Keratinocyte (primary cell): ENCODE measurements at regions not wholly inside any gene's neighbourhood (a gene's known extent, or its start where the extent isn't known, plus 50 kb on each side); places are given as distances from the start of the nearest gene placed in this dataset.

Source experiments
- DNase-seq: peaks from one replicate; pipeline ENCODE4 v3.0.0-alpha.2; 2011; ENCODE audit warnings: low read depth, missing footprints, low spot score
- FAIRE-seq: peaks from 2 replicates; lab custom pipeline; 2011; peaks lifted over from hg19 to GRCh38; lab: Jason Lieb, UNC
- H2AFZ ChIP-seq: 2 replicates; pipeline ENCODE4 v1.6.0; 2012; ENCODE audit warnings: low read length, control low read depth, inconsistent platforms; ENCODE audit not compliant: control insufficient read depth
- H3K27ac ChIP-seq: 2 replicates; pipeline ENCODE4 v1.5.1; 2011; ENCODE audit warnings: low read length; ENCODE audit not compliant: control insufficient read depth, insufficient read depth
- H3K27me3 ChIP-seq: 3 replicates; pipeline ENCODE4 v1.6.0; 2011; ENCODE audit warnings: low read length; ENCODE audit not compliant: control insufficient read depth, insufficient read depth; ENCODE audit errors: extremely low read depth
- H3K36me3 ChIP-seq, 2 experiments: 2 replicates in 1 of 2; 3 replicates in 1 of 2; pipeline ENCODE4 v1.5.1; 2011; ENCODE audit warnings: low read length in 2 of 2, mild to moderate bottlenecking in 1 of 2; ENCODE audit not compliant: control insufficient read depth in 2 of 2, insufficient read depth in 2 of 2; ENCODE audit errors: extremely low read depth in 1 of 2
- H3K4me1 ChIP-seq: 3 replicates; pipeline ENCODE4 v1.5.1; 2011; ENCODE audit warnings: low read length; ENCODE audit not compliant: control insufficient read depth, insufficient read depth; ENCODE audit errors: extremely low read depth
- H3K4me2 ChIP-seq: 3 replicates; pipeline ENCODE4 v1.6.0; 2011; ENCODE audit warnings: low read depth, low read length; ENCODE audit not compliant: control insufficient read depth, insufficient read depth; ENCODE audit errors: extremely low read depth
- H3K4me3 ChIP-seq, 3 experiments: fragments of 200-600 bp in 1 of 3; sonication (generic) in 1 of 3; 2 replicates in 2 of 3; 3 replicates in 1 of 3; pipeline ENCODE4 v1.5.1; 2011 to 2016; ENCODE audit warnings: low read length in 3 of 3, mild to moderate bottlenecking in 3 of 3, control low read depth in 2 of 3, inconsistent platforms in 1 of 3, low read depth in 1 of 3, mixed read lengths in 1 of 3, mixed run types in 1 of 3, moderate library complexity in 1 of 3; ENCODE audit not compliant: control insufficient read depth in 2 of 3, insufficient read depth in 2 of 3; ENCODE audit errors: extremely low read depth in 1 of 3
- H3K79me2 ChIP-seq: 2 replicates; pipeline ENCODE4 v1.6.0; 2012; ENCODE audit warnings: low read length; ENCODE audit not compliant: control insufficient read depth, insufficient read depth
- H3K9ac ChIP-seq: 3 replicates; pipeline ENCODE4 v1.6.0; 2011; ENCODE audit warnings: low read length; ENCODE audit not compliant: control insufficient read depth, insufficient read depth; ENCODE audit errors: extremely low read depth
- H3K9me1 ChIP-seq: 3 replicates; pipeline ENCODE4 v1.6.0; 2011; ENCODE audit warnings: low read length; ENCODE audit not compliant: control insufficient read depth, insufficient read depth; ENCODE audit errors: extremely low read depth
- H3K9me3 ChIP-seq: 2 replicates; pipeline ENCODE4 v1.5.1; 2012; ENCODE audit warnings: low read depth, low read length; ENCODE audit not compliant: control insufficient read depth
- H4K20me1 ChIP-seq: 3 replicates; pipeline ENCODE4 v1.6.0; 2011; ENCODE audit warnings: low read length; ENCODE audit not compliant: control insufficient read depth, insufficient read depth; ENCODE audit errors: extremely low read depth
- EZH2 ChIP-seq: IDR thresholded peaks from one replicate; pipeline ENCODE4 v1.6.1; 2012; ENCODE audit warnings: inconsistent platforms, mild to moderate bottlenecking, low read length, moderate library complexity
- dilution Hi-C: fragments of 300-500 bp; cut with MboI; formaldehyde crosslinking; loops from one replicate; pipeline ENCODE4 v1.7.0; 2020; ENCODE audit warnings: low sequenced_read_pairs; ENCODE audit not compliant: extremely low pct_ligation_motif_present
- TF ChIP-seq, protein P1 (sequence below), 3 experiments: IDR thresholded peaks in 1 of 3; conservative IDR thresholded peaks in 1 of 3; optimal IDR thresholded peaks in 1 of 3; 2 replicates in 2 of 3; 3 replicates in 1 of 3; pipeline versions ENCODE3 to v1.5.1; 2011; ENCODE audit warnings: low read length in 3 of 3, mild to moderate bottlenecking in 3 of 3, moderate library complexity in 2 of 3, control low read depth in 1 of 3, inconsistent platforms in 1 of 3; ENCODE audit not compliant: insufficient read depth in 2 of 3; ENCODE audit errors: extremely low read depth in 1 of 3

DNA sequence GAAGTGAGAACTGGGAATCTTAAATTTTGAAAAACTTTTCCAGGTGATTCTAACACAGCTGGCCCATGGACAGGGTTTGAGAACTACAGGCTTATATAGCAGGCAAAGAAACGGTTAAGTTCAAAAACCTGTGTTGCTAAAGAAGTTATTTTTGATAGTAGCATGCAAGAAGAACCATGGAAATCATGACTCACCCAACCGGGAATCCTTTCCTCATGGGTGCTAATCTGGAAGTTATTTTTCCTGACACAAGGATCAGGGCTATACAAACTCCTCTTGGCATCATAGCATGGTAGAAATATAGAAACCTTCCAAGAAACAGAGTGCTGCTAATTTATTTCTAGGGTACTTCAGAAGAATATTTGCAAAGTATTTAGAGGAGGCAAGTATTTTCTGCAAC, 588.7 kb downstream of the CCER1 start:
- Histone ChIP-seq H3K27ac (no peak overlapping the region), H3K9me1 (no peaks in the 10 kb centered on the region), H2AFZ (no peak overlapping the region), H3K4me1 (no peaks in the 10 kb centered on the region), H3K9ac (no peak overlapping the region), H3K4me2 (no peak overlapping the region), H3K27me3 (no peaks in the 10 kb centered on the region), H4K20me1 (no peaks in the 10 kb centered on the region), H3K4me3 (no peak overlapping the region), H3K79me2 (no peaks in the 10 kb centered on the region), H3K36me3 (no peaks in the 10 kb centered on the region), H3K9me3 (no peaks in the 10 kb centered on the region)
- dilution Hi-C loops: no loop called here
- TF ChIP-seq EZH2: no peak
- TF ChIP-seq, protein P1, sequence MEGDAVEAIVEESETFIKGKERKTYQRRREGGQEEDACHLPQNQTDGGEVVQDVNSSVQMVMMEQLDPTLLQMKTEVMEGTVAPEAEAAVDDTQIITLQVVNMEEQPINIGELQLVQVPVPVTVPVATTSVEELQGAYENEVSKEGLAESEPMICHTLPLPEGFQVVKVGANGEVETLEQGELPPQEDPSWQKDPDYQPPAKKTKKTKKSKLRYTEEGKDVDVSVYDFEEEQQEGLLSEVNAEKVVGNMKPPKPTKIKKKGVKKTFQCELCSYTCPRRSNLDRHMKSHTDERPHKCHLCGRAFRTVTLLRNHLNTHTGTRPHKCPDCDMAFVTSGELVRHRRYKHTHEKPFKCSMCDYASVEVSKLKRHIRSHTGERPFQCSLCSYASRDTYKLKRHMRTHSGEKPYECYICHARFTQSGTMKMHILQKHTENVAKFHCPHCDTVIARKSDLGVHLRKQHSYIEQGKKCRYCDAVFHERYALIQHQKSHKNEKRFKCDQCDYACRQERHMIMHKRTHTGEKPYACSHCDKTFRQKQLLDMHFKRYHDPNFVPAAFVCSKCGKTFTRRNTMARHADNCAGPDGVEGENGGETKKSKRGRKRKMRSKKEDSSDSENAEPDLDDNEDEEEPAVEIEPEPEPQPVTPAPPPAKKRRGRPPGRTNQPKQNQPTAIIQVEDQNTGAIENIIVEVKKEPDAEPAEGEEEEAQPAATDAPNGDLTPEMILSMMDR (optimal IDR thresholded peaks at IDR 0.05 in 1 of 3, IDR thresholded peaks at IDR 0.05 in 1 of 3, conservative IDR thresholded peaks at IDR 0.05 in 1 of 3; ENCODE audit: extremely low read depth in 1 of 3, insufficient read depth in 2 of 3, low read length in 3 of 3): no peak
- DNase-seq (no peak), FAIRE-seq (no peak)

DNA sequence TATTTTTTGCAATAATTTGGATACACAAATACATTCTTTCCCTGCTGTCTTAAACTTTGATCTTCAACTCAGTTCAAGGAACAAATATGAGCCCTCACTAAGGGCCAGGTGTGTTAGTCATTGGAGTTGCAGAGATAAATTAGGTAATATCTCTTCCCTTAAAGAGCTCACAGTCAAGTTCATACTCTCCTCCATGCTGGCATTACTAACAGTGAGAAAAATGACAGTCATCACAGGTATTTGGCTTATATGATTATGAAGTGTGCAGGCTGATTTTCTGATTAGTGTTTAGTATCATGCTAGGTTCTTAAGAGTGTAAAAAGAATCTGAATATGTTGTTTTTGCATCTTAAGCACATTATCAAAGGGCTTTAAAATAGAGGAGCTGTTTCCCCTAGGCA, 594.7 kb downstream of the CCER1 start:
- Histone ChIP-seq H3K4me2 (no peak overlapping the region), H3K27ac (no peak overlapping the region), H3K4me3 (no peak overlapping the region), H4K20me1 (no peaks in the 10 kb centered on the region), H2AFZ (no peak overlapping the region), H3K27me3 (no peaks in the 10 kb centered on the region), H3K36me3 (no peaks in the 10 kb centered on the region), H3K9me3 (no peaks in the 10 kb centered on the region), H3K79me2 (no peaks in the 10 kb centered on the region), H3K9ac (no peak overlapping the region), H3K4me1 (peaks cover 7% of the 10 kb centered on the region), H3K9me1 (no peaks in the 10 kb centered on the region)
- dilution Hi-C loops: no loop called here
- TF ChIP-seq, protein P1 (optimal IDR thresholded peaks at IDR 0.05 in 1 of 3, IDR thresholded peaks at IDR 0.05 in 1 of 3, conservative IDR thresholded peaks at IDR 0.05 in 1 of 3; ENCODE audit: extremely low read depth in 1 of 3, insufficient read depth in 2 of 3, low read length in 3 of 3): no peak
- no peak for TF ChIP-seq EZH2
- FAIRE-seq (no peak), DNase-seq (no peak)
